Type B pancreatic cell (in vitro differentiated cells): ENCODE measurements at regions not wholly inside any gene's neighbourhood (a gene's known extent, or its start where the extent isn't known, plus 50 kb on each side); places are given as distances from the start of the nearest gene placed in this dataset.

Experiments
- DNase-seq: peaks from one replicate; pipeline ENCODE4 v3.0.0; 2021; ENCODE audit warnings: mixed read lengths; ENCODE audit not compliant: unreplicated experiment; ENCODE audit errors: extremely low spot score
- H3K27ac Mint-ChIP-seq: 2 replicates; pipeline ENCODE4 v1.8.0; 2021; ENCODE audit warnings: mild to moderate bottlenecking, mixed read lengths
- H3K27me3 Mint-ChIP-seq: 2 replicates; pipeline ENCODE4 v1.8.0; 2021; ENCODE audit warnings: mixed read lengths
- H3K36me3 Mint-ChIP-seq: 2 replicates; pipeline ENCODE4 v1.8.0; 2021; ENCODE audit warnings: mixed read lengths
- H3K4me1 Mint-ChIP-seq: one replicate; pipeline ENCODE4 v1.8.0; 2021; ENCODE audit warnings: mixed read lengths; ENCODE audit not compliant: unreplicated experiment
- H3K4me3 Mint-ChIP-seq: 2 replicates; pipeline ENCODE4 v1.8.0; 2021; ENCODE audit warnings: mild to moderate bottlenecking, mixed read lengths
- H3K9me3 Mint-ChIP-seq: 2 replicates; pipeline ENCODE4 v1.8.0; 2021; ENCODE audit warnings: mixed read lengths
- CTCF ChIP-seq: fragments of 200-600 bp; sonication (generic); conservative IDR thresholded peaks from 2 replicates; pipeline ENCODE4 v1.5.0; 2021; ENCODE audit warnings: antibody characterized with exemption, mild to moderate bottlenecking

DNA sequence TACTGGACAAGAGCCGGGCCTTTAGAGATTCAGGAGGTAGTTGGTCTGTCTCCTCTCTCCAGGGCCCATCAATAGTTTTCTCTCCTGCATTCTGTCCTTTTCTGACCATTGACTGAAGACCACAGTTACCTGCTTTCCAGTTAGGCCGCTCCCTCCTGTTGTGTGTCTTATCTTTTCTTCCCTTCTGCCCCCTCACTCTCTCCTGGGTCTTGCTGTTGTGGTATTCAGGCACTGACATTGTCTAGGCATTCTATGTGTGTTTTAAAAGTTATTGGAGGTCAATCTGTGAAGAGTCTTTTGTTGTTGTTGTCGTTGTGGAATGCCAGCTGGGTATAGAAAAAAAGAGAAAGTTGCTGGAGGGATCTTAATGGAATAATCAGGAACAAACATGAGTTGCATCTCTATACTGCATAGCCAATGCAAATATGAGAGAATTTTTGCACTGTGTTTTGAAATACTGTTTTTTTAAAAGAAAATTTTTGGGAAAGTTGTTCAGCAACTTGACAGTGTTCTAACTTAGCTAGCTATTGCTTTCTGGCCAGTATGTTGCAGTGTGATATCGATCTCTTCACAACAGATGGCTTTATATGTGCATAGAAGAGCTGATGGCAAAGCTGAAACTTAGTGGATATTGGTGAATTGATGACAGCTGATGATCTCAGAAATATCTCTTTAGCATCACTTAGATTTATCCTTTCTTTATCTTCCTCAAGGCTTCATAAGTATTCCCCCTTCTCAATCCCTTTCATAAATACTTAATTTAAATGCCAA lies 240.7 kb downstream of the C4orf33 start:
- no peak overlapping the region for H3K4me3 Mint-ChIP-seq
- no peaks in the 10 kb centered on the region for H3K9me3 Mint-ChIP-seq
- H3K4me1 Mint-ChIP-seq: peaks cover 15% of the 10 kb centered on the region
- DNase-seq: no peak
- H3K36me3 Mint-ChIP-seq: no peaks in the 10 kb centered on the region
- no peak overlapping the region for H3K27ac Mint-ChIP-seq
- no peak for TF ChIP-seq CTCF
- H3K27me3 Mint-ChIP-seq: peaks cover 1% of the 10 kb centered on the region

DNA sequence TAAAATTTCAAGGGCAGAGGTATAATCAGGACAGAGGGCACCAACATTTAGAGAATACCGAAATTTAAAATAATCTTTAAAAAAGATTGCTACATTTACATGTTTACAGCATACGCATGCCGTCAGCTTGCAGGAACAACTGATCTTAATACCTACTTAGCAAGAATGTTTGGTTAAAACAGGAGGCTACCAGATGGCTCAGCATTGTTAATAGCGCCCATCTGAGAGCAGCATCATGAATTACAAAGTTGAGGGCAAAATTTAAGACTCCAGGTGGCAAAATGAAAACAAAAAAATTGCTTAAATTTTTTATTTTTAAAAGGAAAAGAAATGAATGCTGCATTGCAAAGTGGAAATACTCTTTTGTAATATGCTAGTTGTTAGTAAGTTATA lies 241.3 kb downstream of the C4orf33 start:
- Mint-ChIP-seq H3K4me1 (peaks cover 18% of the 10 kb centered on the region), H3K27me3 (peaks cover 3% of the 10 kb centered on the region), H3K4me3 (no peak overlapping the region), H3K27ac (no peak overlapping the region), H3K9me3 (no peaks in the 10 kb centered on the region), H3K36me3 (no peaks in the 10 kb centered on the region)
- TF ChIP-seq CTCF: no peak
- DNase-seq: no peak

- no peak for TF ChIP-seq CTCF
- no peaks in the 10 kb centered on the region for H3K9me3 Mint-ChIP-seq
- DNase-seq: no peak
- peaks cover 34% of the 10 kb centered on the region for H3K4me1 Mint-ChIP-seq
- H3K36me3 Mint-ChIP-seq: no peaks in the 10 kb centered on the region
- H3K27me3 Mint-ChIP-seq: peaks cover 5% of the 10 kb centered on the region
- no peak overlapping the region for H3K27ac Mint-ChIP-seq
- no peak overlapping the region for H3K4me3 Mint-ChIP-seq
Measured at GRCh38 chr4:129342819-129343408, 247.0 kb downstream of the C4orf33 start.

DNA sequence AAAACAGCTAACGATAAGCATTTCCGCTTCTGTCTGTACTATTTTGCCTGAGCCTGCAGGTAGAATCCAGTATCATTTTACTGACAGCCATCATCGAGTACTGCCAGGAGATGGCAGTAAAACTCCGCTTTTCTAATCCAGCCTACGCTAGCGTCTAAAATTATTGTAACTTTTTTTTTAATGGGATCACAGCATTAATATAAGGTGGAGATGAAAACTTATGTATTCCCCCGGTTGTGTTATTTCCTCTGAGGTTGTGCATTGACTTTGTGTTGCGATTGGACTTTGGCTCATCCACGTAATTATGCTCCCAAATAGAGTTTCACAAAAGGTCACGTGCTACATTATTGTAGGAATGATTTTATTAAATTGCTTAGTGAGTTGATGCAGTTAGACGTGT lies 248.1 kb downstream of the C4orf33 start:
- H3K9me3 Mint-ChIP-seq: no peaks in the 10 kb centered on the region
- no peak for DNase-seq
- H3K27ac Mint-ChIP-seq: no peak overlapping the region
- peak overlapping the region; percentile 12 for H3K4me3 Mint-ChIP-seq
- peaks cover 34% of the 10 kb centered on the region for H3K4me1 Mint-ChIP-seq
- peak; percentile 81 for TF ChIP-seq CTCF
- H3K27me3 Mint-ChIP-seq: peaks cover 5% of the 10 kb centered on the region
- no peaks in the 10 kb centered on the region for H3K36me3 Mint-ChIP-seq

- H3K36me3 Mint-ChIP-seq: no peaks in the 10 kb centered on the region
- no peak for TF ChIP-seq CTCF
- H3K9me3 Mint-ChIP-seq: no peaks in the 10 kb centered on the region
- no peak for DNase-seq
- H3K27me3 Mint-ChIP-seq: peaks cover 5% of the 10 kb centered on the region
- H3K4me3 Mint-ChIP-seq: no peak overlapping the region
- H3K27ac Mint-ChIP-seq: no peak overlapping the region
- H3K4me1 Mint-ChIP-seq: peaks cover 34% of the 10 kb centered on the region
Measured at GRCh38 chr4:129345609-129346008, 249.7 kb downstream of the C4orf33 start.
